Panc1 (cell line): ENCODE measurements at regions not wholly inside any gene's neighbourhood (a gene's known extent, or its start where the extent isn't known, plus 50 kb on each side); places are given as distances from the start of the nearest gene placed in this dataset.

Experiments used
- ATAC-seq: fragments of 200-7000 bp; cut with Tn5 transposase; 2 replicates; pipeline ENCODE4 v1.9.1; 2020; ENCODE audit warnings: mild to moderate bottlenecking, moderate library complexity
- BruUV-seq: library from RNA; stranded (reverse); fragments of 400-500 nt; replicated peaks from 2 replicates; lab custom pipeline; 2021; lab: Mats Ljungman, UMichigan
- CTCF ChIA-PET: fragments of 300-600 bp; sonication (Branson Sonifier 250); formaldehyde crosslinking; loops from one replicate; lab custom pipeline; 2022; ENCODE audit warnings: antibody characterized with exemption; lab: Charles Lee
- POLR2A ChIA-PET: fragments of 300-600 bp; sonication (Branson Sonifier 250); formaldehyde crosslinking; loops from one replicate; lab custom pipeline; 2022; ENCODE audit warnings: antibody characterized with exemption; lab: Charles Lee
- DNase-seq: peaks from one replicate; pipeline ENCODE4 v3.0.0-alpha.2; 2010; ENCODE audit warnings: low read depth, low spot score
- H3K27ac ChIP-seq: 2 replicates; pipeline ENCODE4 v1.5.1; 2011; ENCODE audit warnings: mild to moderate bottlenecking, low read length, inconsistent platforms
- H3K27me3 ChIP-seq: fragments of 200-500 bp; sonication (Bioruptor generic); 2 replicates; pipeline ENCODE4 v1.6.0; 2014; ENCODE audit warnings: low read length, inconsistent platforms; ENCODE audit not compliant: control insufficient read depth, insufficient read depth
- H3K36me3 ChIP-seq: fragments of 200-500 bp; sonication (Bioruptor generic); 2 replicates; pipeline ENCODE4 v1.5.1; 2014; ENCODE audit warnings: inconsistent platforms, mild to moderate bottlenecking, low read length, moderate library complexity; ENCODE audit not compliant: control insufficient read depth, insufficient read depth
- H3K4me1 ChIP-seq: 2 replicates; pipeline ENCODE4 v1.5.1; 2011; ENCODE audit warnings: inconsistent platforms, mild to moderate bottlenecking, low read length, moderate library complexity; ENCODE audit not compliant: control insufficient read depth, insufficient read depth
- H3K4me3 ChIP-seq, 2 experiments: 2 replicates each; pipeline ENCODE4 v1.5.1; 2011 to 2012; ENCODE audit warnings: low read depth in 2 of 2, low read length in 2 of 2, mild to moderate bottlenecking in 2 of 2, inconsistent platforms in 1 of 2, moderate library complexity in 1 of 2
- H3K9me3 ChIP-seq: fragments of 200-500 bp; sonication (Bioruptor generic); 2 replicates; pipeline ENCODE4 v1.5.1; 2014; ENCODE audit warnings: low read depth, mild to moderate bottlenecking, inconsistent platforms, low read length, moderate library complexity; ENCODE audit not compliant: control insufficient read depth, insufficient read depth
- POLR2AphosphoS5 ChIP-seq: IDR thresholded peaks from 2 replicates; pipeline ENCODE4 v1.6.1; 2012; ENCODE audit warnings: mild to moderate bottlenecking, low read depth, low read length, moderate library complexity
- SIN3A ChIP-seq: IDR thresholded peaks from 2 replicates; pipeline ENCODE4 v1.6.1; 2012; ENCODE audit warnings: low read depth, mild to moderate bottlenecking, low read length, moderate library complexity, borderline replicate concordance; ENCODE audit not compliant: insufficient read depth
- TCF7L2 ChIP-seq: IDR thresholded peaks from 2 replicates; pipeline ENCODE4 v1.6.1; 2011; ENCODE audit warnings: mild to moderate bottlenecking, low read depth, low read length, inconsistent platforms
- in situ Hi-C: cut with HindIII; loops from 2 replicates; pipeline ENCODE4 v1.10.0; 2016; ENCODE audit warnings: low sequenced_read_pairs, low pct_unique_long_range_greater_than_20kb
- intact Hi-C: fragments of 100-400 bp; cut with micrococcal nuclease; formaldehyde crosslinking; loops from one replicate; pipeline ENCODE4 v1.10.0; 2022; ENCODE audit not compliant: unreplicated experiment
- TF ChIP-seq, protein P1 (sequence below): fragments of 450-650 bp; IDR thresholded peaks from 2 replicates; pipeline ENCODE4 v1.5.1; 2017; ENCODE audit warnings: mild to moderate bottlenecking
- TF ChIP-seq, protein P2 (sequence below), 2 experiments: IDR thresholded peaks; 2 replicates each; pipeline ENCODE4 v1.6.1; 2011 to 2012; ENCODE audit warnings: low read depth in 2 of 2, control low read depth in 1 of 2, low read length in 1 of 2, mild to moderate bottlenecking in 1 of 2, moderate library complexity in 1 of 2; ENCODE audit not compliant: insufficient read depth in 1 of 2

DNA sequence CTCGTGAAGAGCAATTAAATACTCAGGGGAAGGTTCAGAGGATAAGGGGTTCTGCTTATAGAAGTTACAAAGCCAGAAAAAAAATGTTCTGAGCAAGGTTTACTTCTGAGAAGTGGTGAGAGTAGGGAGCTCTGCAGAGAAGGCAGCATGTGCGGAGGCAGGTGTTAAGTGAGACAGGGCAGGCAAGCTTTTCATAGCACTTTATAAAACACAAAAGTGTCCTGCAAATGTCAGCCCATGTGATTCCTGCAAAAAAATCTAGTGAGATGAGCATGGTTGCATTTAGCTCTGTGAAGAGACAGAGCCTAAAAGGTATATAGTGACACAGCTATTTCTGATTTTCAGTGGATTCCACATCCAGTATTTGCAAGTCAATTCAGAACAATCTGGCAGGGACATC, 223.8 kb upstream of the SYT4 start:
- Histone ChIP-seq H3K9me3 (no peaks in the 10 kb centered on the region), H3K27me3 (no peaks in the 10 kb centered on the region), H3K4me1 (no peaks in the 10 kb centered on the region), H3K4me3 (no peak overlapping the region), H3K27ac (no peak overlapping the region), H3K36me3 (no peaks in the 10 kb centered on the region)
- intact Hi-C loops (no loop called here), in situ Hi-C loops (no loop called here)
- DNase-seq (no peak), ATAC-seq (no peak)
- no peak for TF ChIP-seq POLR2AphosphoS5
- TF ChIP-seq SIN3A = no peak
- TF ChIP-seq, protein P1, sequence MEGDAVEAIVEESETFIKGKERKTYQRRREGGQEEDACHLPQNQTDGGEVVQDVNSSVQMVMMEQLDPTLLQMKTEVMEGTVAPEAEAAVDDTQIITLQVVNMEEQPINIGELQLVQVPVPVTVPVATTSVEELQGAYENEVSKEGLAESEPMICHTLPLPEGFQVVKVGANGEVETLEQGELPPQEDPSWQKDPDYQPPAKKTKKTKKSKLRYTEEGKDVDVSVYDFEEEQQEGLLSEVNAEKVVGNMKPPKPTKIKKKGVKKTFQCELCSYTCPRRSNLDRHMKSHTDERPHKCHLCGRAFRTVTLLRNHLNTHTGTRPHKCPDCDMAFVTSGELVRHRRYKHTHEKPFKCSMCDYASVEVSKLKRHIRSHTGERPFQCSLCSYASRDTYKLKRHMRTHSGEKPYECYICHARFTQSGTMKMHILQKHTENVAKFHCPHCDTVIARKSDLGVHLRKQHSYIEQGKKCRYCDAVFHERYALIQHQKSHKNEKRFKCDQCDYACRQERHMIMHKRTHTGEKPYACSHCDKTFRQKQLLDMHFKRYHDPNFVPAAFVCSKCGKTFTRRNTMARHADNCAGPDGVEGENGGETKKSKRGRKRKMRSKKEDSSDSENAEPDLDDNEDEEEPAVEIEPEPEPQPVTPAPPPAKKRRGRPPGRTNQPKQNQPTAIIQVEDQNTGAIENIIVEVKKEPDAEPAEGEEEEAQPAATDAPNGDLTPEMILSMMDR = no peak
- TF ChIP-seq TCF7L2 = no peak
- TF ChIP-seq, protein P2, sequence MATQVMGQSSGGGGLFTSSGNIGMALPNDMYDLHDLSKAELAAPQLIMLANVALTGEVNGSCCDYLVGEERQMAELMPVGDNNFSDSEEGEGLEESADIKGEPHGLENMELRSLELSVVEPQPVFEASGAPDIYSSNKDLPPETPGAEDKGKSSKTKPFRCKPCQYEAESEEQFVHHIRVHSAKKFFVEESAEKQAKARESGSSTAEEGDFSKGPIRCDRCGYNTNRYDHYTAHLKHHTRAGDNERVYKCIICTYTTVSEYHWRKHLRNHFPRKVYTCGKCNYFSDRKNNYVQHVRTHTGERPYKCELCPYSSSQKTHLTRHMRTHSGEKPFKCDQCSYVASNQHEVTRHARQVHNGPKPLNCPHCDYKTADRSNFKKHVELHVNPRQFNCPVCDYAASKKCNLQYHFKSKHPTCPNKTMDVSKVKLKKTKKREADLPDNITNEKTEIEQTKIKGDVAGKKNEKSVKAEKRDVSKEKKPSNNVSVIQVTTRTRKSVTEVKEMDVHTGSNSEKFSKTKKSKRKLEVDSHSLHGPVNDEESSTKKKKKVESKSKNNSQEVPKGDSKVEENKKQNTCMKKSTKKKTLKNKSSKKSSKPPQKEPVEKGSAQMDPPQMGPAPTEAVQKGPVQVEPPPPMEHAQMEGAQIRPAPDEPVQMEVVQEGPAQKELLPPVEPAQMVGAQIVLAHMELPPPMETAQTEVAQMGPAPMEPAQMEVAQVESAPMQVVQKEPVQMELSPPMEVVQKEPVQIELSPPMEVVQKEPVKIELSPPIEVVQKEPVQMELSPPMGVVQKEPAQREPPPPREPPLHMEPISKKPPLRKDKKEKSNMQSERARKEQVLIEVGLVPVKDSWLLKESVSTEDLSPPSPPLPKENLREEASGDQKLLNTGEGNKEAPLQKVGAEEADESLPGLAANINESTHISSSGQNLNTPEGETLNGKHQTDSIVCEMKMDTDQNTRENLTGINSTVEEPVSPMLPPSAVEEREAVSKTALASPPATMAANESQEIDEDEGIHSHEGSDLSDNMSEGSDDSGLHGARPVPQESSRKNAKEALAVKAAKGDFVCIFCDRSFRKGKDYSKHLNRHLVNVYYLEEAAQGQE (IDR thresholded peaks at IDR 0.05; ENCODE audit: insufficient read depth in 1 of 2, low read depth in 2 of 2, low read length in 1 of 2) = no peak
- ChIA-PET POLR2A (no interaction called here), CTCF (no interaction called here)
- no TSS peak for BruUV-seq

DNA sequence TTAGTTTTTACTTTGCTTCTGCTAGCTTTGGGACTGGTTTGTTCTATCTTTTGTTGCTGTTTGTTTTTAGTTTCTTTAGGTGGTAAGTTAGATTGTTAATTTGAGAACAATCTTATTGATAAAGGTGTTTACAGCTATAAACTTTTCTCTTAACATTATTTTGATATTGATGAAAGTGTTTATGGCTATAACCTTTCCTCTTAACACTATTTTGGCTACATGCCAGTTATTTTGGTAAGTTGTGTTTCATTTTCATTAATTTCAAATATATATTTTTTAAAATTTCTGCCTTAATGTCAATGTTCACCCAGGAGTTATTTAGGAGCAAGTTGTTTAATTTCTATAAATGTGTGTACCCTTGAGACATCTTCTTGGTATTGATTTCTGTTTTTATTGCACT, 229.6 kb upstream of the SYT4 start:
- H3K4me3 ChIP-seq = no peak overlapping the region
- ChIA-PET POLR2A (no interaction called here), CTCF (no interaction called here)
- ATAC-seq (no peak), DNase-seq (no peak)
- no peaks in the 10 kb centered on the region for H3K36me3 ChIP-seq
- H3K4me1 ChIP-seq = no peaks in the 10 kb centered on the region
- intact Hi-C loops = no loop called here
- TF ChIP-seq, protein P1 = no peak
- TF ChIP-seq, protein P2 (IDR thresholded peaks at IDR 0.05; ENCODE audit: insufficient read depth in 1 of 2, low read depth in 2 of 2, low read length in 1 of 2) = no peak
- no peak for TF ChIP-seq SIN3A
- TF ChIP-seq TCF7L2 = no peak
- no peak for TF ChIP-seq POLR2AphosphoS5
- no peaks in the 10 kb centered on the region for H3K27me3 ChIP-seq
- BruUV-seq = no TSS peak
- H3K9me3 ChIP-seq = no peaks in the 10 kb centered on the region
- no peak overlapping the region for H3K27ac ChIP-seq
- in situ Hi-C loops = no loop called here
